ENCODE measurements at regions not wholly inside any gene's neighbourhood (a gene's known extent, or its start where the extent isn't known, plus 50 kb on each side); places are given as distances from the start of the nearest gene placed in this dataset.

DNA sequence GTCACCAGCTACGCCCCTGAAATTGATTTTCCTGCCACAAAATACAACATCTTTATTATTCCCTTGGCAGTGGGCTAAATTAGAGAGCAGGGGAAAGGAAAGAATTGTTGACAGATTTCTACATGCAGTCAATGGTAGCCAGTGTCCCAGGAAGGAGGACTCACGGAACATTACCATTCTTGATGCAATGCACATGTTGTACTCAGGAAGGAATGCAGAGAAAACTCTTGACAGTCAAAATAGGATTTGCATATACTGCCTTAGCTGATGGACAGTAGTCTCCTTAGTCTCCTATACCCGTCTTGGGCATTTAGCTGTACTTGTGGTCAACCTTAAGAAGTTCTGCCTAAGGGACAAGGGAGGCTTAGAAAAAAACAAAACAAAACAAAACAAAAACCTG is 158.0 kb upstream of the GYPA start:
- DNase-seq (ENCODE audit: low spot score): no peak
- in situ Hi-C loops (cut with MboI; ENCODE audit: low pct_unique_long_range_greater_than_20kb, low sequenced_read_pairs, unreplicated experiment): no loop called here
- TF ChIP-seq CTCF (IDR thresholded peaks at IDR 0.05; ENCODE audit: extremely low read depth, insufficient read depth, missing control alignments): no peak

DNA sequence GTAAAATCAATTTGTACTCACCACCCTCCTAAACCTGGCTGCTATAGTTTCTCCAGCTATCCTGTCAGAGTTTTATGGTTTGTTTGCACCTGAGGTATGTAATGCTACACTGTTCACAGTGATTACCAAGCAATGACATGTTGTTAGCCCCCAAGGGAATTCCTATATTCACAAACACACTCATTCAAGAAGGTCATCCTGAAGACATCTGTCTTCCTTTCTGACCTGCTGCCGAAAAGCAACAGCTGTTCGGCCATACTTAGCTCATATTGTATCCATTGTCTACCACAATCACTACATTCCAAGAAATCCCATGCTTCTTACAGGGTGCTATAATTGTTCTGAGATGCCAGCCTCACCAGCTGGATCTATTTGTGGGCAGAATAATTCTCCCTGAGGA is 160.1 kb upstream of the GYPA start:
- in situ Hi-C loops (cut with MboI; ENCODE audit: low pct_unique_long_range_greater_than_20kb, low sequenced_read_pairs, unreplicated experiment): no loop called here
- DNase-seq (ENCODE audit: low spot score): no peak
- TF ChIP-seq CTCF (IDR thresholded peaks at IDR 0.05; ENCODE audit: extremely low read depth, insufficient read depth, missing control alignments): no peak

GRCh38 chr4:144302704-144303536 is 162.4 kb upstream of the GYPA start:
- DNase-seq (ENCODE audit: low spot score): no peak
- TF ChIP-seq CTCF (IDR thresholded peaks at IDR 0.05; ENCODE audit: extremely low read depth, insufficient read depth, missing control alignments): no peak
- in situ Hi-C loops (cut with MboI; ENCODE audit: low pct_unique_long_range_greater_than_20kb, low sequenced_read_pairs, unreplicated experiment): no loop called here

DNA sequence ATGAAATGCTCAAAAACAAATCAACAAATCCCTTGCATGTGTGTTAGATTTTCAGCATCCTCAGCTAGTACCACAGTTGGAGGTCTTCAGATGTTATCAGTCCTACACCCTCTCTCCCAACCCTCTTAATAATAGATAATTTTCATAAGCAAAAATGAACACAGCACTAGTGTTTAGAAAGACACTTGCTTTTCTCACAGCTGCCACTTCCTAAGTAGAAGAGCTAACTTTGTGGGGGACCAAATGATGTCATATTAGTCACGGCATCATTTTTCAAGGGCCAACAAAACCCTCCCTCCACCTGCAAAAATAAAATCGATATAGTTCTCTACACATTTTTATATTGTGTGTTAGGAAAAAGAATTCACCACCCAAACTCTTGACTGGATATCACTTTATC is 163.5 kb upstream of the GYPA start:
- DNase-seq (ENCODE audit: low spot score): no peak
- TF ChIP-seq CTCF (IDR thresholded peaks at IDR 0.05; ENCODE audit: extremely low read depth, insufficient read depth, missing control alignments): no peak
- in situ Hi-C loops (cut with MboI; ENCODE audit: low pct_unique_long_range_greater_than_20kb, low sequenced_read_pairs, unreplicated experiment): no loop called here

DNA sequence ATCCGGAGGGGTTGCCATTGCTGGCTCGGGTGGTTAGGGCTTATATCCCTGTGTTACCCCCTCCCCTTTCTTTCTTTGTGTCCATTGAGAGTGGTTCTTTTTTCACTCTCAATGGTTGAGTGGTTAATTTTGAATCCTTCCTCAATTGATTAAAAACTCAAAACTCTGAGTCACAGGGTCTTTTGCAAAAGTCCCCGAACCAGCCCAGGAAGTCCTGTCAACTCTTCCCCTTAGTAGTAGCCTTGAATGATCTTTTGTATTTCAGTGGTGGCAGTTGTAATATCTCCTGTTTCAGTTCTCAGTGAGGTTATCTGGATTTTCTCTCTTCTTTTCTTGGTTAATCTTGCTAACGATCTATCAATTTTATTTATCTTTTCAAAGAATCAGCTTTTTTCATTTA is 170.0 kb upstream of the GYPA start:
- no peak for DNase-seq (ENCODE audit: low spot score)
- no peak for TF ChIP-seq CTCF (IDR thresholded peaks at IDR 0.05; ENCODE audit: extremely low read depth, insufficient read depth, missing control alignments)
- in situ Hi-C loops (cut with MboI; ENCODE audit: low pct_unique_long_range_greater_than_20kb, low sequenced_read_pairs, unreplicated experiment): no loop called here

GRCh38 chr4:144313370-144313769 is 172.9 kb upstream of the GYPA start:
- TF ChIP-seq CTCF (IDR thresholded peaks at IDR 0.05; ENCODE audit: extremely low read depth, insufficient read depth, missing control alignments): no peak
- DNase-seq (ENCODE audit: low spot score): no peak
- in situ Hi-C loops (cut with MboI; ENCODE audit: low pct_unique_long_range_greater_than_20kb, low sequenced_read_pairs, unreplicated experiment): no loop called here

All from GM13977 (cell line).